Heart left ventricle (tissue), 13 donors: ENCODE measurements at regions not wholly inside any gene's neighbourhood (a gene's known extent, or its start where the extent isn't known, plus 50 kb on each side); places are given as distances from the start of the nearest gene placed in this dataset.

ENCODE experiments used
- CTCF ChIP-seq, 12 donors: fragments of 200-600 bp; sonication (generic) in 4 of 12; IDR thresholded peaks; one replicate each; pipeline versions ENCODE4 v1.5.0 to v1.8.0; 2018 to 2022; ENCODE audit warnings: antibody characterized with exemption in 12 of 12, mild to moderate bottlenecking in 5 of 12
- POLR2A ChIP-seq, 2 donors: fragments of 450-650 bp; IDR thresholded peaks; one replicate each; pipeline ENCODE4 v1.6.1; 2017; ENCODE audit warnings: antibody characterized with exemption in 2 of 2, mild to moderate bottlenecking in 2 of 2, moderate library complexity in 2 of 2
- donor health status: ischemic (EF 13 %, LVEDD 7.1; RV severe dilation, severe dysfunction).
- donor health status: DM: no; HTN: yes; CAD: no.
- donor health status: DM: no; HTN: no; CAD: no.
- donor health status: ischemic (EF 25% LVEDD 6.9; RV normal size, moderate dysfunction).
- donor health status: ischemic (EF 25% LVEDD 5.7; RV mildly dilated, moderate dysfunction).
- donor health status: ischemic (EF 35%, LVEDD 5.7; RV mildly dilated, moderate dysfunction).
- donor health status: nonischemic (EF 11% LVEDD 7.7; RV severe dilation, severe dysfunction).
- donor health status: DM: yes; HTN: yes; CAD: no.
- donor health status: PGD.
- donor health status: ischemic (EF 29% LVEDD 5.4; RV normal size, mild dysfunction).
- donor health status: nonischemic (EF 23%, LVEDD 6.1; RV moderate dilation, normal function).

GRCh38 chr6:144894240-144894639 lies 609.1 kb downstream of the UTRN start:
- no peak for TF ChIP-seq CTCF (IDR thresholded peaks at IDR 0.05)
- no peak for TF ChIP-seq POLR2A (IDR thresholded peaks at IDR 0.05)
